ENCODE measurements at regions not wholly inside any gene's neighbourhood (a gene's known extent, or its start where the extent isn't known, plus 50 kb on each side); places are given as distances from the start of the nearest gene placed in this dataset.

- H3K9ac ChIP-seq (ENCODE audit: low read depth, low read length), result no peak overlapping the region
- H3K27ac ChIP-seq (ENCODE audit: insufficient read depth, low read length), result no peak overlapping the region
- no peak overlapping the region for H2BK20ac ChIP-seq (ENCODE audit: low read depth, low read length)
- ATAC-seq (ENCODE audit: low read depth) (no peak), DNase-seq (no peak)
- WGBS, 2 experiments (ENCODE audit: extremely low coverage in 2 of 2, insufficient read length in 1 of 2), result no CpG with 5 or more reads among the region's 2 CpGs
- no peak overlapping the region for H2BK5ac ChIP-seq (ENCODE audit: low read depth, low read length, poor library complexity, severe bottlenecking)
- no peak overlapping the region for H3K14ac ChIP-seq (replicated peaks; ENCODE audit: low read depth, low read length)
- H2AK5ac ChIP-seq (ENCODE audit: low read depth, low read length), result no peak overlapping the region
- H2BK120ac ChIP-seq (ENCODE audit: low read depth, low read length), result no peak overlapping the region
- H3K4me1 ChIP-seq (ENCODE audit: control insufficient read depth, insufficient read depth, low read length), result no peaks in the 10 kb centered on the region
- no peak overlapping the region for H2AK9ac ChIP-seq (replicated peaks; ENCODE audit: low read depth, low read length, poor library complexity)
- H3K9me3 ChIP-seq (ENCODE audit: control insufficient read depth, insufficient read depth, low read length), result no peaks in the 10 kb centered on the region
- H2AFZ ChIP-seq (replicated peaks; ENCODE audit: low read length, poor library complexity), result no peak overlapping the region
- no peak overlapping the region for H3K4me3 ChIP-seq (ENCODE audit: insufficient read depth, low read depth, low read length)
- H3K36me3 ChIP-seq (ENCODE audit: control insufficient read depth, insufficient read depth, low read length), result no peaks in the 10 kb centered on the region
- no peak overlapping the region for H4K8ac ChIP-seq (ENCODE audit: low read depth in 2 of 2, low read length in 2 of 2)
- POLR2A ChIA-PET (ENCODE audit: unreplicated experiment), result no interaction called here
- no peak overlapping the region for H4K5ac ChIP-seq (ENCODE audit: low read depth, low read length)
- H3K18ac ChIP-seq (ENCODE audit: low read depth, low read length), result no peak overlapping the region
- no peak overlapping the region for H3K23ac ChIP-seq (ENCODE audit: low read depth, low read length)
- no peak overlapping the region for H3K4ac ChIP-seq (ENCODE audit: low read depth, low read length)
- no peak overlapping the region for H3K56ac ChIP-seq (ENCODE audit: extremely low read depth, insufficient read depth, low read length)
- dilution Hi-C loops (cut with HindIII; ENCODE audit: low sequenced_read_pairs, unreplicated experiment) (no loop called here), in situ Hi-C loops (cut with MboI; ENCODE audit: low sequenced_read_pairs) (no loop called here), intact Hi-C loops (cut with micrococcal nuclease) (no loop called here)
- no peak overlapping the region; the same call in 2 of the 3 replicates for H2BK15ac ChIP-seq (ENCODE audit: low read depth, low read length)
- no peaks in the 10 kb centered on the region for H3K9me1 ChIP-seq (ENCODE audit: insufficient read depth, low read length)
- BruUV-seq (replicated peaks), result no TSS peak
- no peak overlapping the region for H4K91ac ChIP-seq (ENCODE audit: insufficient read depth, low read depth, low read length)
- no peaks in the 10 kb centered on the region for H4K20me1 ChIP-seq (ENCODE audit: insufficient read depth, low read length)
- CTCF ChIA-PET, result no interaction called here
- no peak overlapping the region for H3K4me2 ChIP-seq (ENCODE audit: low read depth, low read length)
- no peak for TF ChIP-seq USF2 (IDR thresholded peaks at IDR 0.05; ENCODE audit: low read depth, low read length)
- TF ChIP-seq MAZ (IDR thresholded peaks at IDR 0.05; ENCODE audit: borderline replicate concordance, low read depth, low read length), result no peak
- no peak for TF ChIP-seq RAD21 (IDR thresholded peaks at IDR 0.05; ENCODE audit: low read length)
- TF ChIP-seq MAFK (IDR thresholded peaks at IDR 0.05; ENCODE audit: low read depth, low read length), result no peak
- TF ChIP-seq CHD1 (IDR thresholded peaks at IDR 0.05; ENCODE audit: low read depth, low read length), result no peak
- H3K27me3 ChIP-seq (ENCODE audit: control insufficient read depth, insufficient read depth, low read length), result no peaks in the 10 kb centered on the region
- no peaks in the 10 kb centered on the region for H3K79me1 ChIP-seq (ENCODE audit: low read depth in 1 of 2, low read length in 2 of 2)
These were observed 90.0 kb downstream of the CAPZA3 start for GRCh38 chr12:18827913-18828312.

All from IMR-90 (cell line).